Neural progenitor cell (in vitro differentiated cells): ENCODE measurements at regions not wholly inside any gene's neighbourhood (a gene's known extent, or its start where the extent isn't known, plus 50 kb on each side); places are given as distances from the start of the nearest gene placed in this dataset.

Source experiments
- DNase-seq: peaks from one replicate; pipeline ENCODE4 v3.0.0-alpha.2; 2016; ENCODE audit warnings: low spot score
- H2AFZ ChIP-seq: fragments of 200-600 bp; sonication (generic); replicated peaks from 2 replicates; pipeline ENCODE4 v1.6.1; 2016; ENCODE audit warnings: antibody characterized with exemption
- H3F3A ChIP-seq: fragments of 200-600 bp; sonication (generic); 2 replicates; pipeline ENCODE4 v1.6.1; 2016; ENCODE audit warnings: antibody characterized with exemption, low read depth
- H3K27ac ChIP-seq: fragments of 200-600 bp; sonication (generic); 2 replicates; pipeline ENCODE4 v1.5.1; 2016; ENCODE audit warnings: mild to moderate bottlenecking
- H3K27me3 ChIP-seq: fragments of 200-600 bp; sonication (generic); 2 replicates; pipeline ENCODE4 v1.6.1; 2016; ENCODE audit warnings: mild to moderate bottlenecking, moderate library complexity
- H3K36me3 ChIP-seq: fragments of 200-600 bp; sonication (generic); 2 replicates; pipeline ENCODE4 v1.5.1; 2016
- H3K4me1 ChIP-seq: fragments of 200-600 bp; sonication (generic); 2 replicates; pipeline ENCODE4 v1.6.1; 2016; ENCODE audit warnings: mixed run types
- H3K4me2 ChIP-seq: fragments of 200-600 bp; sonication (generic); 2 replicates; pipeline ENCODE4 v1.6.1; 2016
- H3K4me3 ChIP-seq: fragments of 200-600 bp; sonication (generic); 2 replicates; pipeline ENCODE4 v1.5.1; 2016
- H3K79me2 ChIP-seq: fragments of 200-600 bp; sonication (generic); 2 replicates; pipeline ENCODE4 v1.6.1; 2016; ENCODE audit warnings: low read depth
- H3K9ac ChIP-seq: fragments of 200-600 bp; sonication (generic); 2 replicates; pipeline ENCODE4 v1.6.1; 2016
- H3K9me3 ChIP-seq: fragments of 200-600 bp; sonication (generic); 2 replicates; pipeline ENCODE4 v1.5.1; 2016; ENCODE audit warnings: low read depth
- H4K20me1 ChIP-seq: fragments of 200-600 bp; sonication (generic); 2 replicates; pipeline ENCODE4 v1.6.1; 2016; ENCODE audit warnings: low read depth
- H3K27ac Mint-ChIP-seq: 3 replicates; pipeline ENCODE4 v1.8.0; 2021; ENCODE audit warnings: mixed read lengths
- H3K27me3 Mint-ChIP-seq: 2 replicates; pipeline ENCODE4 v1.8.0; 2022; ENCODE audit warnings: low read depth, mild to moderate bottlenecking, inconsistent platforms, moderate library complexity, mixed read lengths; ENCODE audit not compliant: insufficient read depth
- H3K36me3 Mint-ChIP-seq: 3 replicates; pipeline ENCODE4 v1.8.0; 2021; ENCODE audit warnings: mixed read lengths
- H3K4me1 Mint-ChIP-seq: 3 replicates; pipeline ENCODE4 v1.8.0; 2021; ENCODE audit warnings: mixed read lengths
- H3K4me3 Mint-ChIP-seq: 3 replicates; pipeline ENCODE4 v1.8.0; 2021; ENCODE audit warnings: mild to moderate bottlenecking, moderate library complexity, mixed read lengths
- H3K9me3 Mint-ChIP-seq: 3 replicates; pipeline ENCODE4 v1.8.0; 2020; ENCODE audit warnings: mixed read lengths
- CTCF ChIP-seq: fragments of 200-600 bp; sonication (generic); IDR thresholded peaks from 2 replicates; pipeline ENCODE4 v1.5.1; 2017; ENCODE audit warnings: antibody characterized with exemption, mild to moderate bottlenecking
- EZH2 ChIP-seq: fragments of 200-600 bp; sonication (generic); IDR thresholded peaks from 2 replicates; pipeline ENCODE4 v1.6.1; 2017; ENCODE audit warnings: antibody characterized with exemption, mild to moderate bottlenecking, moderate library complexity
- EZH2phosphoT487 ChIP-seq: fragments of 200-600 bp; sonication (generic); IDR thresholded peaks from 2 replicates; pipeline ENCODE4 v1.6.1; 2017; ENCODE audit warnings: antibody characterized with exemption

DNA sequence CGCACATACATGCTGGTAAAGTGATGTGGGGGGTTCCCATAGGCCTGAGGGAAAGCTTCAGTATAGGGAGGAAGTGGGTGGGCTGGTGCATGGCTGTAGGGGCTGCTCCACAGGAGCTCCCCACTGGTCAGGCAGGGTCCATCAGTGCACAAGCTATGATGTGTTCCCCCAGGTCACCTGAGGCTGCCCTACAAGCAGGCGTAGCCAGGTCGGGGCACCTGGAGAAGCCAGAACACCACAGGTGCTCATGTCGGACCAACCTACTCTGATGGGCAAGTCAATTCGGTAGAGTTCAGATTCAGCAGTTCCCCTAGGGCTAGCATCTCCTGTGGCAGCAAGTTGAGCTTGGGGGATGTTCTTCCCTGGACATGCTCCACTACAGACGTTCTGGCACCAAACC, 103.3 kb upstream of the EPHA5 start:
- no peak overlapping the region for H3K4me3 ChIP-seq
- no peaks in the 10 kb centered on the region for H3K4me1 ChIP-seq
- Mint-ChIP-seq H3K36me3 (no peaks in the 10 kb centered on the region), H3K4me3 (no peak overlapping the region), H3K4me1 (no peaks in the 10 kb centered on the region), H3K27ac (no peak overlapping the region), H3K9me3 (peaks cover 49% of the 10 kb centered on the region), H3K27me3 (peaks cover 3% of the 10 kb centered on the region)
- no peaks in the 10 kb centered on the region for H3K79me2 ChIP-seq
- no peak overlapping the region for H3K9ac ChIP-seq
- no peaks in the 10 kb centered on the region for H3K9me3 ChIP-seq
- H3K4me2 ChIP-seq: no peak overlapping the region
- TF ChIP-seq EZH2phosphoT487 (no peak), CTCF (no peak), EZH2 (no peak)
- no peak overlapping the region for H3K27ac ChIP-seq
- H2AFZ ChIP-seq: no peak overlapping the region
- H3K27me3 ChIP-seq: no peaks in the 10 kb centered on the region
- no peak for DNase-seq
- no peaks in the 10 kb centered on the region for H4K20me1 ChIP-seq
- no peaks in the 10 kb centered on the region for H3K36me3 ChIP-seq
- H3F3A ChIP-seq: no peaks in the 10 kb centered on the region

DNA sequence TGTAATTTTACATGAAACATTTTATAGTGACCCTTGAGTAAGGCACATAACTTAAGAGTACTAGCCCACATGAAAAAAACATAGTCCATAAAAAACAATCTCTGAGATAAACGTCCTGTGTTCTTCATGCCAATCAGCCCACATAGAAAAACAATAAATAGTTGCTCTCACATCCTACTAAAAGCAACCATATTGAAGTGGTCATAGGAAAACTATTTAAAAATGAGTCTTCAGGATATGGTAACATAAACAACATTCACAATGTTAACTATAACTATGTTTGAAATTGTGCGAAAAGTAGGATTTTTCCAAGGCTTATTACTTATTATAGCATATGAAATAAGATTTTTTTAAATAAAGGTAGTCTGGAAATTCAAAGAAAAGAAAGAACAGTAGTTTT, 77.1 kb upstream of the EPHA5 start:
- Histone ChIP-seq H3K36me3 (no peaks in the 10 kb centered on the region), H3K27ac (no peak overlapping the region), H3K9me3 (no peaks in the 10 kb centered on the region), H3K27me3 (no peaks in the 10 kb centered on the region), H3K4me1 (no peaks in the 10 kb centered on the region), H3K4me3 (no peak overlapping the region), H4K20me1 (no peaks in the 10 kb centered on the region), H3F3A (no peaks in the 10 kb centered on the region), H3K79me2 (no peaks in the 10 kb centered on the region), H2AFZ (no peak overlapping the region), H3K9ac (no peak overlapping the region), H3K4me2 (no peak overlapping the region)
- Mint-ChIP-seq H3K9me3 (no peaks in the 10 kb centered on the region), H3K4me1 (no peaks in the 10 kb centered on the region), H3K27me3 (no peaks in the 10 kb centered on the region), H3K4me3 (no peak overlapping the region), H3K36me3 (no peaks in the 10 kb centered on the region), H3K27ac (no peak overlapping the region)
- TF ChIP-seq EZH2: no peak
- TF ChIP-seq CTCF: no peak
- TF ChIP-seq EZH2phosphoT487: no peak
- no peak for DNase-seq

DNA sequence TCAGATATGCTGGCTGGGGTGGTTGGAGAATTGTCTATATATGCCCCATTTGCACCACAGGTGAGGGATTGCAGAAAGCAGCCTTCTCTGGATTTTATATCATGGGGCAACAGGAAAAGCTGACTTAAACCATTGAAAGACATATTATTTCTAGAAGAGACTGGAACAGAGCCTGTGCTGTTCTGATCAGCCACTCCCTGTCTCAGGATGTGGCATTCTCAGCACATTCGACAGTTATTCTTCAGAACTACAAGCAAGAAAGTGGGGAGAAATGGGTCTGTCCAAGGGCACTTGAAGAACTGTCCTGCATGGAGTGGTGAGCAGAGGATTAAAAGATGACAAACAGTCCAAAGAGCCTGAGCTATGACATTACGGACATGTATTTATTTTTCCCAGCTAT, 67.8 kb upstream of the EPHA5 start:
- H3K4me3 Mint-ChIP-seq: no peak overlapping the region
- no peaks in the 10 kb centered on the region for H3F3A ChIP-seq
- H3K4me3 ChIP-seq: no peak overlapping the region
- no peak overlapping the region for H3K4me2 ChIP-seq
- H3K27ac ChIP-seq: no peak overlapping the region
- H2AFZ ChIP-seq: no peak overlapping the region
- no peaks in the 10 kb centered on the region for H3K36me3 ChIP-seq
- no peak overlapping the region for H3K27ac Mint-ChIP-seq
- no peak for DNase-seq
- no peak overlapping the region for H3K9ac ChIP-seq
- TF ChIP-seq EZH2phosphoT487 (no peak), CTCF (no peak), EZH2 (no peak)
- no peaks in the 10 kb centered on the region for H4K20me1 ChIP-seq
- no peaks in the 10 kb centered on the region for H3K9me3 ChIP-seq
- H3K9me3 Mint-ChIP-seq: no peaks in the 10 kb centered on the region
- no peaks in the 10 kb centered on the region for H3K36me3 Mint-ChIP-seq
- no peaks in the 10 kb centered on the region for H3K4me1 Mint-ChIP-seq
- H3K27me3 Mint-ChIP-seq: no peaks in the 10 kb centered on the region
- no peaks in the 10 kb centered on the region for H3K79me2 ChIP-seq
- no peaks in the 10 kb centered on the region for H3K4me1 ChIP-seq
- no peaks in the 10 kb centered on the region for H3K27me3 ChIP-seq

- Mint-ChIP-seq H3K4me3 (no peak overlapping the region), H3K36me3 (no peaks in the 10 kb centered on the region), H3K4me1 (no peaks in the 10 kb centered on the region), H3K27ac (no peak overlapping the region), H3K9me3 (no peaks in the 10 kb centered on the region), H3K27me3 (no peaks in the 10 kb centered on the region)
- no peak for DNase-seq
- Histone ChIP-seq H3K4me3 (no peak overlapping the region), H3K27ac (no peak overlapping the region), H3K27me3 (no peaks in the 10 kb centered on the region), H3K4me2 (no peak overlapping the region), H3K36me3 (no peaks in the 10 kb centered on the region), H2AFZ (no peak overlapping the region), H3K9ac (no peak overlapping the region), H3K79me2 (no peaks in the 10 kb centered on the region), H3K4me1 (no peaks in the 10 kb centered on the region), H4K20me1 (no peaks in the 10 kb centered on the region), H3F3A (no peaks in the 10 kb centered on the region), H3K9me3 (no peaks in the 10 kb centered on the region)
- TF ChIP-seq EZH2: no peak
- TF ChIP-seq EZH2phosphoT487: no peak
- TF ChIP-seq CTCF: no peak
Observed at GRCh38 chr4:65737672-65738071, 67.4 kb upstream of the EPHA5 start.
